Lower lobe of right lung (tissue), 2 donors: ENCODE measurements at regions not wholly inside any gene's neighbourhood (a gene's known extent, or its start where the extent isn't known, plus 50 kb on each side); places are given as distances from the start of the nearest gene placed in this dataset.
A peak's percentile ranks its signal among the peaks of the same experiment; 100 is the strongest.

Experiments
- ATAC-seq, 2 donors: fragments of 200-7000 bp; cut with Tn5 transposase; one replicate each; pipeline ENCODE4 v1.9.1; 2020 to 2022; ENCODE audit warnings: mild to moderate bottlenecking in 2 of 2, moderate library complexity in 2 of 2
- DNase-seq: peaks from one replicate; pipeline ENCODE4 v3.0.0-alpha.2; 2020
- H3K27ac ChIP-seq: fragments of 200-600 bp; one replicate; pipeline ENCODE4 v1.8.0; 2022
- H3K27me3 ChIP-seq: fragments of 200-600 bp; one replicate; pipeline ENCODE4 v1.8.0; 2022; ENCODE audit warnings: low read depth
- H3K36me3 ChIP-seq: fragments of 200-600 bp; one replicate; pipeline ENCODE4 v1.8.0; 2022; ENCODE audit warnings: mild to moderate bottlenecking
- H3K4me1 ChIP-seq: fragments of 200-600 bp; one replicate; pipeline ENCODE4 v1.8.0; 2022
- H3K4me3 ChIP-seq: fragments of 200-600 bp; one replicate; pipeline ENCODE4 v1.8.0; 2022; ENCODE audit warnings: mild to moderate bottlenecking
- H3K9me3 ChIP-seq: fragments of 200-600 bp; one replicate; pipeline ENCODE4 v1.8.0; 2022
- CTCF ChIP-seq: fragments of 200-600 bp; IDR thresholded peaks from one replicate; pipeline ENCODE4 v1.8.0; 2022; ENCODE audit warnings: antibody characterized with exemption, mild to moderate bottlenecking
- intact Hi-C: fragments of 100-400 bp; cut with DNase I; formaldehyde crosslinking; loops from one replicate; pipeline ENCODE4 v1.11.0; 2022
- donor health status: DM: no; HTN: yes; CAD: no; lungs with severe emphysema.

- ATAC-seq: no peak
These were observed 151.9 kb upstream of the DIPK2B start for GRCh38 chrX:45352611-45353010.

GRCh38 chrX:45351478-45351877, 150.8 kb upstream of the DIPK2B start:
- H3K36me3 ChIP-seq: no peaks in the 10 kb centered on the region
- H3K27me3 ChIP-seq: no peaks in the 10 kb centered on the region
- H3K4me3 ChIP-seq: no peak overlapping the region
- TF ChIP-seq CTCF: no peak
- DNase-seq (no peak), ATAC-seq (peak in 1 of 2 donors; percentile 26)
- H3K27ac ChIP-seq: no peak overlapping the region
- H3K4me1 ChIP-seq: no peaks in the 10 kb centered on the region
- intact Hi-C loops: no loop called here
- no peaks in the 10 kb centered on the region for H3K9me3 ChIP-seq

More at GRCh38 chrX:45352611-45353010, 151.9 kb upstream of the DIPK2B start:
- H3K27ac ChIP-seq: no peak overlapping the region
- no peak for DNase-seq
- no peak overlapping the region for H3K4me3 ChIP-seq
- no peaks in the 10 kb centered on the region for H3K4me1 ChIP-seq
- no peak for TF ChIP-seq CTCF
- H3K27me3 ChIP-seq: no peaks in the 10 kb centered on the region
- intact Hi-C loops: no loop called here
- H3K36me3 ChIP-seq: no peaks in the 10 kb centered on the region
- no peaks in the 10 kb centered on the region for H3K9me3 ChIP-seq

GRCh38 chrX:45348296-45348695, 147.6 kb upstream of the DIPK2B start:
- no peak for DNase-seq
- no peaks in the 10 kb centered on the region for H3K4me1 ChIP-seq
- H3K36me3 ChIP-seq: no peaks in the 10 kb centered on the region
- no peak for TF ChIP-seq CTCF
- intact Hi-C loops: no loop called here
- H3K4me3 ChIP-seq: no peak overlapping the region
- H3K9me3 ChIP-seq: no peaks in the 10 kb centered on the region
- no peaks in the 10 kb centered on the region for H3K27me3 ChIP-seq
- no peak for ATAC-seq
- no peak overlapping the region for H3K27ac ChIP-seq

- Histone ChIP-seq H3K4me1 (no peaks in the 10 kb centered on the region), H3K36me3 (no peaks in the 10 kb centered on the region), H3K27me3 (no peaks in the 10 kb centered on the region), H3K27ac (no peak overlapping the region), H3K4me3 (no peak overlapping the region), H3K9me3 (no peaks in the 10 kb centered on the region)
- ATAC-seq (no peak), DNase-seq (no peak)
- no peak for TF ChIP-seq CTCF
- intact Hi-C loops: no loop called here
These were observed 147.2 kb upstream of the DIPK2B start for GRCh38 chrX:45347877-45348276.

GRCh38 chrX:45344594-45344993, 143.9 kb upstream of the DIPK2B start:
- DNase-seq (no peak), ATAC-seq (no peak)
- no peaks in the 10 kb centered on the region for H3K9me3 ChIP-seq
- H3K36me3 ChIP-seq: no peaks in the 10 kb centered on the region
- intact Hi-C loops: no loop called here
- no peaks in the 10 kb centered on the region for H3K27me3 ChIP-seq
- no peak for TF ChIP-seq CTCF
- no peaks in the 10 kb centered on the region for H3K4me1 ChIP-seq
- H3K4me3 ChIP-seq: no peak overlapping the region
- no peak overlapping the region for H3K27ac ChIP-seq

- no peaks in the 10 kb centered on the region for H3K36me3 ChIP-seq
- ATAC-seq (no peak), DNase-seq (no peak)
- no peaks in the 10 kb centered on the region for H3K4me1 ChIP-seq
- no peak overlapping the region for H3K27ac ChIP-seq
- H3K27me3 ChIP-seq: no peaks in the 10 kb centered on the region
- H3K9me3 ChIP-seq: no peaks in the 10 kb centered on the region
- intact Hi-C loops: no loop called here
- no peak overlapping the region for H3K4me3 ChIP-seq
- no peak for TF ChIP-seq CTCF
These were observed 128.5 kb upstream of the DIPK2B start for GRCh38 chrX:45329217-45329616.
